ENCODE measurements at regions not wholly inside any gene's neighbourhood (a gene's known extent, or its start where the extent isn't known, plus 50 kb on each side); places are given as distances from the start of the nearest gene placed in this dataset.

GRCh38 chr4:62269918-62270317 lies 1069.8 kb downstream of the ADGRL3 start:
- no peak for ATAC-seq
- H3K9me3 Mint-ChIP-seq = no peaks in the 10 kb centered on the region
- TF ChIP-seq ZNF462 (CRISPR knock-in tag; IDR thresholded peaks at IDR 0.05) = no peak
- TF ChIP-seq REST (IDR thresholded peaks at IDR 0.05; ENCODE audit: unreplicated experiment) = no peak
- TF ChIP-seq EZH2phosphoT487 (IDR thresholded peaks at IDR 0.05; ENCODE audit: unreplicated experiment) = no peak
- no peak for TF ChIP-seq STAT1 (IDR thresholded peaks at IDR 0.05; ENCODE audit: unreplicated experiment)
- no peak for TF ChIP-seq ZNF114 (CRISPR knock-in tag; IDR thresholded peaks at IDR 0.05)
- TF ChIP-seq ETS1 (IDR thresholded peaks at IDR 0.05) = no peak
- no peak for TF ChIP-seq CREB1 (CRISPR knock-in tag; IDR thresholded peaks at IDR 0.05; ENCODE audit: low read depth)
- no peak for TF ChIP-seq CTCF (conservative IDR thresholded peaks at IDR 0.05; ENCODE audit: low read depth in 2 of 2)
- TF ChIP-seq POLR2AphosphoS5 (IDR thresholded peaks at IDR 0.05; ENCODE audit: low read depth) = no peak
- TF ChIP-seq ZNF331 (CRISPR knock-in tag; IDR thresholded peaks at IDR 0.05; ENCODE audit: low read depth) = no peak
- no peak for TF ChIP-seq NANOG (IDR thresholded peaks at IDR 0.05; ENCODE audit: borderline replicate concordance)

More at GRCh38 chr4:62269918-62270317, 1069.8 kb downstream of the ADGRL3 start:
- no peak overlapping the region for H3K4me3 Mint-ChIP-seq
- Histone ChIP-seq H3K4me2 (no peak overlapping the region), H3K36me3 (ENCODE audit: insufficient read depth) (no peaks in the 10 kb centered on the region), H3K79me2 (replicated peaks; ENCODE audit: insufficient read depth) (no peaks in the 10 kb centered on the region), H3K4me3 (no peak overlapping the region), H3K9me2 (ENCODE audit: insufficient read depth) (peaks cover 7% of the 10 kb centered on the region; the same call in 1 of the 2 replicates), H2AFZ (no peak overlapping the region), H3K27me3 (ENCODE audit: insufficient read depth) (no peaks in the 10 kb centered on the region), H3K27ac (ENCODE audit: low read depth) (no peak overlapping the region), H3F3A (replicated peaks; ENCODE audit: low read depth) (no peaks in the 10 kb centered on the region), H3K4me1 (ENCODE audit: insufficient read depth) (peaks cover 14% of the 10 kb centered on the region; the same call in 1 of the 2 replicates), H4K20me1 (replicated peaks; ENCODE audit: insufficient read depth) (no peaks in the 10 kb centered on the region)
- H3K27ac Mint-ChIP-seq = no peak overlapping the region
- DNase-seq (ENCODE audit: low spot score) = no peak
- peaks cover 2% of the 10 kb centered on the region for H3K27me3 Mint-ChIP-seq (ENCODE audit: insufficient read depth, low read depth, poor library complexity)
- H3K36me3 Mint-ChIP-seq (ENCODE audit: low read depth) = no peaks in the 10 kb centered on the region
- H3K4me1 Mint-ChIP-seq = peaks cover 8% of the 10 kb centered on the region; the same call in 2 of the 3 replicates
